ENCODE measurements at regions not wholly inside any gene's neighbourhood (a gene's known extent, or its start where the extent isn't known, plus 50 kb on each side); places are given as distances from the start of the nearest gene placed in this dataset.

DNA sequence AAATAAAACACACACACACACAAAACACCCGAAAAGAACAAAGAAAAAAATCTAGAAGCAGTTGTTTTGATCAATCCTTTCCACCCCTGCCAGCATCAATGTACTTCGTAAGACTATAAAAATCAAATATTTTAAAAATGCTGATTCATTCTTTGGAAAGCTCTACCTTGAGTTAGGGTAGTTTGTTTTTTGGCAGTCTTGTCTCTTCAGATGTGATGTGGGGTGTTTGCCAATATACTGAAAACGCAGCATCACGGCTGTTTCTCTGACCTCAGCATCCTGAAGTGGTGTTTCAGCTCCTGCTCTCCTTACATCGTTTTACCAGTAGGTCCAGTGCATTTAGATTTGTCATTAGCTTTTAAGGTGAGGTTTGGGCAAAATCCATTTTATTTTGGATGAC lies 526.0 kb downstream of the UTRN start:
- H3K36me3 ChIP-seq (ENCODE audit: insufficient read depth, low read length) = peaks cover 42% of the 10 kb centered on the region
- POLR2A ChIA-PET = interaction anchor here (1.0 kb wide), 1 partner anchor 225 kb away, joined by 3 read pairs; no protein-coding TSS in a partner anchor
- DNase-seq (no peak), ATAC-seq (ENCODE audit: poor library complexity) (no peak)
- H3K9me3 ChIP-seq (ENCODE audit: control insufficient read depth in 1 of 2, insufficient read depth in 1 of 2, low read length in 2 of 2) = no peaks in the 10 kb centered on the region
- H3K4me1 ChIP-seq (ENCODE audit: insufficient read depth, low read length) = no peaks in the 10 kb centered on the region
- H3K36me3 Mint-ChIP-seq (ENCODE audit: low read depth) = peaks cover 75% of the 10 kb centered on the region
- no peak overlapping the region for H3K27ac ChIP-seq (ENCODE audit: low read depth in 1 of 2, low read length in 2 of 2)
- H3K27me3 ChIP-seq (ENCODE audit: control insufficient read depth in 1 of 2, insufficient read depth in 2 of 2, low read length in 2 of 2) = no peaks in the 10 kb centered on the region
- no peak overlapping the region for H3K4me3 Mint-ChIP-seq
- no peak overlapping the region for H3K4me3 ChIP-seq (ENCODE audit: low read length)
- no peaks in the 10 kb centered on the region for H3K27me3 Mint-ChIP-seq
- no peaks in the 10 kb centered on the region for H3K9me3 Mint-ChIP-seq
- no peaks in the 10 kb centered on the region for H3K4me1 Mint-ChIP-seq (ENCODE audit: low read depth)
- CTCF ChIA-PET = no interaction called here
- TF ChIP-seq CTCF (IDR thresholded peaks at IDR 0.05) = no peak
- H3K27ac Mint-ChIP-seq = no peak overlapping the region
- intact Hi-C loops (cut with DNase I, micrococcal nuclease) = no loop called here

GRCh38 chr6:144816936-144817335 lies 531.8 kb downstream of the UTRN start:
- Histone ChIP-seq H3K27ac (ENCODE audit: low read depth in 1 of 2, low read length in 2 of 2) (no peak overlapping the region), H3K36me3 (ENCODE audit: insufficient read depth, low read length) (peaks cover 32% of the 10 kb centered on the region), H3K4me3 (ENCODE audit: low read length) (no peak overlapping the region), H3K27me3 (ENCODE audit: control insufficient read depth in 1 of 2, insufficient read depth in 2 of 2, low read length in 2 of 2) (no peaks in the 10 kb centered on the region), H3K4me1 (ENCODE audit: insufficient read depth, low read length) (no peaks in the 10 kb centered on the region), H3K9me3 (ENCODE audit: control insufficient read depth in 1 of 2, insufficient read depth in 1 of 2, low read length in 2 of 2) (no peaks in the 10 kb centered on the region)
- ChIA-PET CTCF (no interaction called here), POLR2A (no interaction called here)
- H3K36me3 Mint-ChIP-seq (ENCODE audit: low read depth) = peaks cover 67% of the 10 kb centered on the region
- no peaks in the 10 kb centered on the region for H3K4me1 Mint-ChIP-seq (ENCODE audit: low read depth)
- H3K9me3 Mint-ChIP-seq = no peaks in the 10 kb centered on the region
- no peaks in the 10 kb centered on the region for H3K27me3 Mint-ChIP-seq
- no peak for TF ChIP-seq CTCF (IDR thresholded peaks at IDR 0.05)
- ATAC-seq (ENCODE audit: poor library complexity) (no peak), DNase-seq (no peak)
- H3K4me3 Mint-ChIP-seq = no peak overlapping the region
- intact Hi-C loops (cut with DNase I, micrococcal nuclease) = no loop called here
- H3K27ac Mint-ChIP-seq = no peak overlapping the region

DNA sequence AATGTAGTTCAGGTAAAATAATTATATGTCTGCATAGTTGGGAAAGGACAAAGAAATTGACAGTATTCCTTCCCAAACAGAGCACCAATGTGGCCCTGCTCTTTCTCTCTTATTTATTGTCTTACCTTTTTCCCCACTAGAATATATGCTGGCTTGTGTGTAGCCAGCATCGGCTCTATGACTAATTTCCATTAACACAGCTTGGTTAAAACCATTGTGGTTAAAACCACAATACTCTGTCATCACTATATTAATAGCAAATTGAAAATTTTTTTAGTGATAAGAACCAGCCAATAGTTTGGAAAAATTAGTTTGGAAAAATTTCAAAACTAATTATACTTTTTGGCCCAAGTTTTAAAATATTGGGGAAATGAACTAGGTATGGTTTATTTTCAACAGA lies 535.1 kb downstream of the UTRN start:
- H3K27ac Mint-ChIP-seq = no peak overlapping the region
- no peak for TF ChIP-seq CTCF (IDR thresholded peaks at IDR 0.05)
- CTCF ChIA-PET = no interaction called here
- Histone ChIP-seq H3K9me3 (ENCODE audit: control insufficient read depth in 1 of 2, insufficient read depth in 1 of 2, low read length in 2 of 2) (no peaks in the 10 kb centered on the region), H3K4me1 (ENCODE audit: insufficient read depth, low read length) (no peaks in the 10 kb centered on the region), H3K27ac (ENCODE audit: low read depth in 1 of 2, low read length in 2 of 2) (no peak overlapping the region), H3K4me3 (ENCODE audit: low read length) (no peak overlapping the region), H3K27me3 (ENCODE audit: control insufficient read depth in 1 of 2, insufficient read depth in 2 of 2, low read length in 2 of 2) (no peaks in the 10 kb centered on the region), H3K36me3 (ENCODE audit: insufficient read depth, low read length) (peaks cover 39% of the 10 kb centered on the region)
- no peak overlapping the region for H3K4me3 Mint-ChIP-seq
- H3K36me3 Mint-ChIP-seq (ENCODE audit: low read depth) = peaks cover 66% of the 10 kb centered on the region
- ATAC-seq (ENCODE audit: poor library complexity) (no peak), DNase-seq (no peak)
- no peaks in the 10 kb centered on the region for H3K27me3 Mint-ChIP-seq
- no peaks in the 10 kb centered on the region for H3K9me3 Mint-ChIP-seq
- intact Hi-C loops (cut with DNase I, micrococcal nuclease) = no loop called here
- no peaks in the 10 kb centered on the region for H3K4me1 Mint-ChIP-seq (ENCODE audit: low read depth)
- POLR2A ChIA-PET = no interaction called here

Data from CD4-positive, alpha-beta T cell (primary cell).